WI38 (cell line): ENCODE measurements at regions not wholly inside any gene's neighbourhood (a gene's known extent, or its start where the extent isn't known, plus 50 kb on each side); places are given as distances from the start of the nearest gene placed in this dataset.

Experiments
- H3K4me3 ChIP-seq: 2 replicates; pipeline ENCODE4 v1.5.1; 2011; ENCODE audit warnings: low read depth, mild to moderate bottlenecking, control low read depth, low read length
- TF ChIP-seq, protein P1 (sequence below): IDR thresholded peaks from 2 replicates; pipeline ENCODE4 v1.5.1; 2012; ENCODE audit warnings: low read depth, mild to moderate bottlenecking, control low read depth, low read length

DNA sequence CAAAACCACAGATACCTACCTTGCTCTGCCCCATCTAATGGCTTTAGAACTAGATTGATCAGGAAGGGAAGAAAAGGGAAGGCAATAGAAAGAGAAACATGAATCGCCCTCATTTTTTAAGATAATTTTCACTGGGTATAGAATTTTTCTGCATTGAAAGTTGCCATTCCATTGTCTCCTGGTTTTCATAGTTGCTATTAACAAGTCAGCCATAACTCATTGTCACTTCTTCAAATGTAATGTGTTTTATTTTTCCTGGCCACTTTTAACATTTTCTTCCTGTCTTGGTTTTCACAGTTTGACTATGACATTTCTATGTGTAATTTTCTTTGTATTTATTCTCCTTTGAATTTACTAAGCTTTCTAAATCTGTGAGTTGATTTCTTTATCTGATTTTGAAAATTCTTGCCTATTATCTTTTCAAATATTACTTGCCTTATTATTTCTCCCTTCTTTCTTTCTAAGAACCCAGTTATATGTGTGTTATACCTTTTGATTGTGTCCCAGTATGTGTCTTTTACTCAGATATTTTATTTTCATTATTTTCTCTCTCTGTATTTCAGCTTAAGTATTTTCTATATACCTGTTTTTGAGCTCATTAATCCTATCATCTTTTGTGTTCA, 85.5 kb upstream of the GLI2 start:
- TF ChIP-seq, protein P1, sequence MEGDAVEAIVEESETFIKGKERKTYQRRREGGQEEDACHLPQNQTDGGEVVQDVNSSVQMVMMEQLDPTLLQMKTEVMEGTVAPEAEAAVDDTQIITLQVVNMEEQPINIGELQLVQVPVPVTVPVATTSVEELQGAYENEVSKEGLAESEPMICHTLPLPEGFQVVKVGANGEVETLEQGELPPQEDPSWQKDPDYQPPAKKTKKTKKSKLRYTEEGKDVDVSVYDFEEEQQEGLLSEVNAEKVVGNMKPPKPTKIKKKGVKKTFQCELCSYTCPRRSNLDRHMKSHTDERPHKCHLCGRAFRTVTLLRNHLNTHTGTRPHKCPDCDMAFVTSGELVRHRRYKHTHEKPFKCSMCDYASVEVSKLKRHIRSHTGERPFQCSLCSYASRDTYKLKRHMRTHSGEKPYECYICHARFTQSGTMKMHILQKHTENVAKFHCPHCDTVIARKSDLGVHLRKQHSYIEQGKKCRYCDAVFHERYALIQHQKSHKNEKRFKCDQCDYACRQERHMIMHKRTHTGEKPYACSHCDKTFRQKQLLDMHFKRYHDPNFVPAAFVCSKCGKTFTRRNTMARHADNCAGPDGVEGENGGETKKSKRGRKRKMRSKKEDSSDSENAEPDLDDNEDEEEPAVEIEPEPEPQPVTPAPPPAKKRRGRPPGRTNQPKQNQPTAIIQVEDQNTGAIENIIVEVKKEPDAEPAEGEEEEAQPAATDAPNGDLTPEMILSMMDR = no peak
- no peak overlapping the region for H3K4me3 ChIP-seq

DNA sequence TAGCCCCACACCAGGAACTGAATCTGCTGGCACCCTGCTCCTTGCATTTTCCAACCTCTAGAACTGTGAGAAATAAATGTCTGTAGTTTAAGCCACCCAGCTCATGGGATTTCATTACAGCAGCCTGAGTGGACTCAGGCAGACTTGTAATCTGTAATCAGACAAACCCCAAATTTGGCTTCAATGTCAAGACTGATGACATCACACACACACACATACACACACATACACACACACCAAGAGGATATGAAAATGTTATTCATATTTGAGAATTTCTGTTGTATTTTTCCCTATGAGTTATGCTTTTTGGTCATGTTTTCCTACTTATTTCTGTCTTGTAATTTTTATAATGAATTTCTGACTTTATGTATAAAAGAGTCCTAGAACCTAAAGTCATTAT, 83.8 kb upstream of the GLI2 start:
- TF ChIP-seq, protein P1 = no peak
- no peak overlapping the region for H3K4me3 ChIP-seq

DNA sequence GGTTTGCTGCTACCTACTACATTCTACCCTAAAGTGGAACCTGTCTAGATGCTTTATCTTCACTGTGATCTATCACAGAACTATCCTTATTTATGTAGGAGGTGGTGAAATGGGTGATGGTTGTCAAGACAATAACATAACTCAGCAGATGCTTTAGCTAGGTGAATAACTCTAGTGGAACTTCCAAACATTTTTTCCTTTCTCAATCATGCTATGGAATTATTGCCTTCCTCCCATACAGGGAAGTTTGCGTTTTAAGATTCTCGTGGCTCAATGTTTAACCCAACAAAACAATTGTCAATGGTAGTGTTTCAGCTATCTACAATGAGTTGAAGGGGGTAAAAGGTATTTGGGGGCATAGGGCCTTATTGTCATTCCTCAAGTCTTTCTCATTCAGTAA, 82.6 kb upstream of the GLI2 start:
- TF ChIP-seq, protein P1 = no peak

DNA sequence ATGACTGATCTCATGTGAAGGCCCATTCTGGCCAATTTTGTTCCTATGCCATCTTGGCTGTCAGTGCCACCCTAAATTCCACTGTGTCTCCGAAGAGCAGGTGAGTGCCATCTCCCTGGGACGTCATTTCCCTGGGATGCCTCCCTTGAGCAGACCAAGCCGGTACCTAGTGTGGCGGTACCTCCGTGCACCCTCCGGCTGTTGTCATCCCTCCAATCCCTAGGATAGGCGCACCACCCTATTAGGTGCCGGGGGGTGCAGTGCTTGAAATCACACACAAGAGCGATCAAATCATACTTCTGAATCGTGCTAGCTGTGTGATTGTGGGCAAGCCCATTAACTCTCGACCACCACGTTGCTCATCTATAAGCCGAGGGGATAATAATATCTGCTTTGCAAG, 81.8 kb upstream of the GLI2 start:
- H3K4me3 ChIP-seq = no peak overlapping the region
- TF ChIP-seq, protein P1 = no peak

More for the DNA sequence above, 82.6 kb upstream of the GLI2 start:
- H3K4me3 ChIP-seq = no peak overlapping the region

DNA sequence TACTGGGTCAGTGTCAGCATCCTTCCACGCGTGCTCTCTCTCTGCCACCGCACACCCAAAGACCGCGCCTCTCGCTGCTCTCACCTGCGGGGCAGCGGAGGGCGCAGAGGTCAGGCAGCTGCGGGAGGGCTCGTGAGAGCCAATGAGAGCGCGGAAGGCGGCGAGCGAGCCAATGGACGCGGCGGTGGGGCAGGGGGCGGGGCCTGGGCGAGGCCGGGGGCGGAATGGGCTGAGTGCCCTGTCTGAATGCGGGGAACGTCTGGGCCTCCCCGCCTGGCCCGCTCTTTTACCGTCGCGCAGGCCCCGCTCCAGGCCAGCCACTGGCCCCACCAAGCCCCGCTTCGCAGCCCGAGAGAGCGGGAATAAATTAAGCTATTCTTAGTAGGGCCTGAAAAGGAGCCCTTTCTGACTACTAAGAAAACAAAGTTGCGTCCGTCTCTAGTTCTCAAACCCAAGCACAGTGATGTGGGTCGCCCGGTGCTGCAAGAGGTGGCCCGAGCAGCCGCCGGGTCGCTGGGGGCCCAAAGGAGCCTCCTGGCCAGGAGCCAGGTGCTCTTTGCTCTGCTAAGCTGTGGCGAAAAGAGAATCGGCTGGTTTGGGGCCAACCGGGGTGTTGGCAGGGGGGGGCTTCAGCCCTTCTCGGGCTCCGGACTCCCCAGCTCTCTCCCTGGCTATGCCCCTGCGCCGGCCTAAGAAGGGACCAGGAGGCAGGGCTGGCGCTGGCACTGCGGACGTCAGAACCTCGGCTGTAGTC, 81.1 kb upstream of the GLI2 start:
- H3K4me3 ChIP-seq = no peak overlapping the region
- TF ChIP-seq, protein P1 = no peak

DNA sequence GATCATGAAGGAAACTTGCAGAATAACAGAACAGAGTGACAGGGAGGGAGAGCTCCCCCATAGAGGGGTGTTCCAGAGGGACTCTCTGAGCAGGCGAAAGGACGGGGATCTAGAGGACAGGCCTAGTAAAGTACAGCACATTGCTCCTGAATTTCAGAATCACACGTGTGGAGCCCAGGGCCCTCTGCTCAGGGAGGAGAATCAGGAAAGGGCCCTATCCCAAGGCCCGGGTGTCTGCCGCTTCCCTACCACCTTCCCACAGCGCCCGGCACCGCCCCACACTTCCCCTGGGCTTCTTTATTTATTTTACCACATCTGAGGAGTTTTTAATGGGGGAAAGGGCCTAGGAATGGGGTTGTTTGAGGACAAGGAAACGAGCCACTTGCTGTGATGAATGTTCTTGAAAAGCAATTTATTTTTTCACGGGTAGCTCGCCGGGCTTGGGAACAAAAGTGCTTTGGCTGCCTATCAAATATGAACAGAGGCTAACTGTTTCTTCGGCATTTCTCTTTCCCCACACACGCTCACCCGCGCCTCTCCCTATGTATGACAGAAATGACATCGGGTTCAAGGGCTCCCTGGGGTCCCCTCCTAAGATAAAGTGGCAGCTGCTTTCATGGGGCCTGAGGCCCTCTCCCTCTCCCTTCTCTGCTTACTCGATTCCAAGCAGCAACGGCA, 79.3 kb upstream of the GLI2 start:
- TF ChIP-seq, protein P1 = no peak
- no peak overlapping the region for H3K4me3 ChIP-seq
